ENCODE measurements at regions not wholly inside any gene's neighbourhood (a gene's known extent, or its start where the extent isn't known, plus 50 kb on each side); places are given as distances from the start of the nearest gene placed in this dataset.

DNA sequence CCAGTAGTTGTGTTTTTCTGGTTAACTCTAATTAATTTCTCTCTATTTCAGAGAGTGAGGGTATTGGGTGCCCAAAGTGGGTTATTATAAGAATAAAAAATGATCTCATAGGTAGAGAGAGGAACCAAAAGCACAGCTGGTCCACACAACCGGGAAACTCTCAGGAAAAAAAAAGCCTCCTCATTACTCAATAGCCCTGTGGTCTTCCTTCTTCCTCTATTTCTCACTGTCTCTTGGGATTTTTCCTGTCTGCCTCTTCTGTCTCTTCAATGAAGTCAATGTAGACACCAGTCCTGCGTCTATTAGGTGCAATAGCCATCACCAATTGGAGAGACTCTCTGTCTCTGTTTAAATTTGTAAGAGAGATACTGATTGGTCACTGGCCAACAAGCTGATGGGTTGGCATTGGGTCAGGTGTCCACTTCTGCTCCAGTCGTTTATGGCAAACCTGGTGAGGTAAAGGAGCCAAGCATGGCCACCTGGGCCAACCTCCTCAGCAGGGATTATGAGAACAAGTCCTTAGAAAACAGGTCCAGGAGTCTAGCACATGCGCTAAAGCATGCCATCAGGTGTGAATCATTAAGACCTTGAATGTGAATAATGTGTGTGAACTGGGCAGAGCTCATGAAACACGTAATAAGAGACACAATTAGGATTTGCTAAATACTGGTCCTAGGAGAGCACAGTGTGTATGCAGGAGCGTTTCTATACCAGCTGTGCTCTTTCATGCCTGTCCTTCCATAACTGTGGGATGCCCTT, 443.0 kb upstream of the RUNX1 start:
- H3K9me3 ChIP-seq, result no peaks in the 10 kb centered on the region
- peaks cover 0 to 3% (median 0%) of the 10 kb centered on the region in 7 donors for H3K27me3 ChIP-seq (replicated peaks in 1 of 7)
- H3K27ac ChIP-seq, result peak overlapping the region in 1 of 8 donors; percentile 18
- H3K4me3 ChIP-seq, result no peak overlapping the region
- no peak for TF ChIP-seq POLR2A (IDR thresholded peaks at IDR 0.05)
- no peak for TF ChIP-seq POLR2AphosphoS5 (IDR thresholded peaks at IDR 0.05)
- TF ChIP-seq CTCF (IDR thresholded peaks at IDR 0.05 in 8 of 11, conservative IDR thresholded peaks at IDR 0.05 in 3 of 11), result no peak
- DNase-seq, result no peak
- peaks cover 0 to 3% (median 0%) of the 10 kb centered on the region in 6 donors for H3K4me1 ChIP-seq
- intact Hi-C loops (cut with DNase I; ENCODE audit: low total_unique reads), result no loop called here
- 58 to 74% (median 66%) methylated on average over 6 of the region's 6 CpGs for WGBS, 5 donors
- H3K36me3 ChIP-seq, result no peaks in the 10 kb centered on the region

- 69 to 95% (median 83%) methylated on average over 1 of the region's 1 CpG for WGBS, 5 donors
Observed at GRCh38 chr21:35491114-35491513, 442.0 kb upstream of the RUNX1 start.

DNA sequence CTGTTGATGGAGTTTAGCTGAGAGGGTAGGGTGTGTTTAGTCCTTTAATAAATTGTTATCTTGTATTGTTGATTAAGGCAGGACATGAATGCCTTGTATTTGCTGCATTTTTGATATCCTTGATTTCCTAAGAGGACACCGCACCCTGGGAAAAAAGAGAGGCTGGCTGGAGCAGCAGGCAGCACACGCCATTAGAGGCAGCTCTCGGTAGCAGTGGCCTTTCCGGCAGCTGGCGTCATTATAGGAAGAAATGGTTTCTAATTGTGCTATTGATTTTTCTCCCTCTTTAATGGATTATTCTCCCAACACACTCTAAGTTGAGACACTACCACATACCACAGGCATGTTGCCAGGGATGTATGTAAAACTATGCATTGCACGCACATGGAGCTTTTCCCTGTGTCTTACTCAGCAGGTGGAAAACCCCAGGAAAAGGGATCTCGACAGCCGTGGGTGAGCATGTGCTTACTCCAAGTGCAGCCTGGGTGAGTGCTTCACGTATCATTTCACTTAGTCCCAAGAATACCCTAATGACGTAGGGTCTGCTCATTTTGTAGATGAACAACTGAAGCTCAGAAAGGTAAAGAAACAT, 440.4 kb upstream of the RUNX1 start:
- H3K4me3 ChIP-seq, result no peak overlapping the region
- no peak for TF ChIP-seq POLR2A (IDR thresholded peaks at IDR 0.05)
- TF ChIP-seq POLR2AphosphoS5 (IDR thresholded peaks at IDR 0.05), result no peak
- TF ChIP-seq CTCF (IDR thresholded peaks at IDR 0.05 in 8 of 11, conservative IDR thresholded peaks at IDR 0.05 in 3 of 11), result no peak
- peaks cover 0 to 3% (median 0%) of the 10 kb centered on the region in 7 donors for H3K27me3 ChIP-seq (replicated peaks in 1 of 7)
- no peak for DNase-seq
- WGBS, 5 donors, result 87 to 95% (median 94%) methylated on average over 10 of the region's 10 CpGs
- no peaks in the 10 kb centered on the region for H3K36me3 ChIP-seq
- no peak overlapping the region for H3K27ac ChIP-seq
- H3K9me3 ChIP-seq, result no peaks in the 10 kb centered on the region
- intact Hi-C loops (cut with DNase I; ENCODE audit: low total_unique reads), result no loop called here
- peaks cover 0 to 3% (median 0%) of the 10 kb centered on the region in 6 donors for H3K4me1 ChIP-seq

More at GRCh38 chr21:35491114-35491513, 442.0 kb upstream of the RUNX1 start:
- intact Hi-C loops (cut with DNase I; ENCODE audit: low total_unique reads), result no loop called here
- TF ChIP-seq POLR2A (IDR thresholded peaks at IDR 0.05) (no peak), POLR2AphosphoS5 (IDR thresholded peaks at IDR 0.05) (no peak), CTCF (IDR thresholded peaks at IDR 0.05 in 8 of 11, conservative IDR thresholded peaks at IDR 0.05 in 3 of 11) (no peak)
- no peak overlapping the region for H3K27ac ChIP-seq
- no peaks in the 10 kb centered on the region for H3K36me3 ChIP-seq
- H3K4me3 ChIP-seq, result no peak overlapping the region
- peaks cover 0 to 3% (median 0%) of the 10 kb centered on the region in 7 donors for H3K27me3 ChIP-seq (replicated peaks in 1 of 7)
- H3K4me1 ChIP-seq, result peaks cover 0 to 3% (median 0%) of the 10 kb centered on the region in 6 donors
- H3K9me3 ChIP-seq, result no peaks in the 10 kb centered on the region
- DNase-seq, result no peak

GRCh38 chr21:35488946-35489345, 439.8 kb upstream of the RUNX1 start:
- intact Hi-C loops (cut with DNase I; ENCODE audit: low total_unique reads), result no loop called here
- Histone ChIP-seq H3K4me1 (peaks cover 0 to 3% (median 0%) of the 10 kb centered on the region in 6 donors), H3K4me3 (no peak overlapping the region), H3K36me3 (no peaks in the 10 kb centered on the region), H3K9me3 (no peaks in the 10 kb centered on the region), H3K27ac (no peak overlapping the region), H3K27me3 (replicated peaks in 1 of 7) (peaks cover 0 to 3% (median 0%) of the 10 kb centered on the region in 7 donors)
- no peak for TF ChIP-seq POLR2AphosphoS5 (IDR thresholded peaks at IDR 0.05)
- TF ChIP-seq POLR2A (IDR thresholded peaks at IDR 0.05), result no peak
- no peak for TF ChIP-seq CTCF (IDR thresholded peaks at IDR 0.05 in 8 of 11, conservative IDR thresholded peaks at IDR 0.05 in 3 of 11)
- no peak for DNase-seq

All from spleen (tissue), 11 donors.